A673 (cell line): ENCODE measurements at regions not wholly inside any gene's neighbourhood (a gene's known extent, or its start where the extent isn't known, plus 50 kb on each side); places are given as distances from the start of the nearest gene placed in this dataset.

Source experiments
- CTCF ChIP-seq: fragments of 300-800, 200-600 bp; sonication (generic); conservative IDR thresholded peaks from 2 replicates; pipeline ENCODE4 v1.5.1; 2017; ENCODE audit warnings: low read depth, mild to moderate bottlenecking, antibody characterized with exemption, low read length, moderate library complexity, mixed read lengths
- EZH2 ChIP-seq: fragments of 200-600 bp; sonication (generic); IDR thresholded peaks from 2 replicates; pipeline ENCODE4 v1.6.1; 2017; ENCODE audit warnings: borderline replicate concordance, low read depth, mild to moderate bottlenecking, mixed read lengths, antibody characterized with exemption, low read length; ENCODE audit not compliant: poor library complexity, severe bottlenecking

- TF ChIP-seq CTCF: peak; percentile 91
- no peak for TF ChIP-seq EZH2
Measured at GRCh38 chr4:149914119-149915115, 98.8 kb upstream of the IQCM start.
